ENCODE measurements at regions not wholly inside any gene's neighbourhood (a gene's known extent, or its start where the extent isn't known, plus 50 kb on each side); places are given as distances from the start of the nearest gene placed in this dataset.
A peak's percentile ranks its signal among the peaks of the same experiment; 100 is the strongest.
"Not testable (repeated sequence)": the region's sequence is repeated elsewhere in the genome, so short reads cannot be mapped to it uniquely, and the experiment has no call there.

DNA sequence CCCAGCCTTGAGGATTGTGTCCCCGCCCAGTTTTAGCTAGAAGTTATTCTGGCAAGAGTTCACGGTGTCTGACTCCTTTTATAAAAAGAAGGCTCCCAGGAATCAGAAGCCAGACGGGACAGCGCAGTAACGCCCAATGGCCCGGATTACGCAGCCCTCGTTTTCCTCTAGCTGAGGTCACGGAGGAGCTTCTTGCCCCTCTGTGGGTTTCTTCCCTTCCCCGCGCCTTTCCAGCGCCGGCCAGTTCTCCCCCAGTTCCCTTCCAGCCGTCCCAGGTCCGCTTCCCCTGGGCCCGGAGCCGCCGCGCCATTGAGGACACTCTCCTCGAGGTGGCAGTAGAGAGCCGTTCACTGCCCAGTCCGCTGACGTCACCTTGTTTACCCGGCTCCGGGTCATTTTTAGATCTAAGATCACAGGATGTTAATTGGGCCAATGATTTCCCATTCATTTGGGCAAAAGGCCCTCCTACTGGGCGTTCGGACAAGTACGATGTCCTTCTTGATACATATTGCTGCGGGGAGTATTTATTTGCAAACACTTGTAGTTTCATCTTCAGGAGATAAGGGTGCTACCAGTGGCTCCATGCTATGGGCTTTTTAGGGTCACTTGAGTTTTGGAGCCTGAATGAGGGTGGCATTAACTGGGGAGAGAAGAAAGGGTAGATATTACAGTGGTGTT lies 81.5 kb upstream of the PPM1B start:
- peak; percentile 86 for DNase-seq

DNA sequence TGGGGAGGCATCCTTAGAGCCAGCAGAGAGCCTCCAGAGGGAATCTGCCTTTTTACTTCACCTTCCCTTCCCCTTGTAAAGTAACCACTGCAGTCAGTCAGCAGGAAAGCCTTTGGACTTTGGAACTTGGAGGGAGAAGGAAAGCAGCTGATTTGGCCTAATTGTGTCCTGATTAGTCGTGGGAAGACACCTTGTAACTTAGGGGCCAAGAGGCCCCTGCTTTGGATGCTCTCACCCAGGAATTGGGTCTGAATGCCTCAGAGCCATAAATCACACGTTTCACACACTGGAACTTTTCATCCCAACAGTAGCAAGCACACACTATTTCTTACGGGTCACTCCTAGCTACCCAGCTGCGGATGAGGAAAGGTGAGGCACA lies 81.0 kb upstream of the PPM1B start:
- peak; percentile 32 for DNase-seq

GRCh38 chr2:44092519-44092918 lies 76.2 kb upstream of the PPM1B start:
- DNase-seq, result not testable (repeated sequence)

DNA sequence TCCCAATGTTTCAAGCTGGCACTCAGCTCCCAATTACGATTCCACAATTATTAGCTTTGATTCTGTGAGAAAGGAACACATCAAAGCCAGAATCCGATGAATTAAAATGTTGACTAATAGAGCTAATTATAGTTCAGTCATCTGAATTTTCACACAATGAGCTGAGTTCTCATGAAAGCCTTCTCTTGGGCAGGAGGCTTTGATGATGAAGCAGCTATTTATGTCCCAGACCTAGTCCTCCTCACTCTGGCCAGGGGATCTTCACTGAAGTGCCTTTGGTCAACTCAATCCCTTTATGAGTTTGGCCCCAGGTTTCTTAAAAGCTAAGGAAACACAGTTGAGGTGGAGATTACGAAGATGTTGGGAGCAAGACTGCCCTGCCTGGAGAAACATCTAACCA lies 74.7 kb upstream of the PPM1B start:
- no peak for DNase-seq

DNA sequence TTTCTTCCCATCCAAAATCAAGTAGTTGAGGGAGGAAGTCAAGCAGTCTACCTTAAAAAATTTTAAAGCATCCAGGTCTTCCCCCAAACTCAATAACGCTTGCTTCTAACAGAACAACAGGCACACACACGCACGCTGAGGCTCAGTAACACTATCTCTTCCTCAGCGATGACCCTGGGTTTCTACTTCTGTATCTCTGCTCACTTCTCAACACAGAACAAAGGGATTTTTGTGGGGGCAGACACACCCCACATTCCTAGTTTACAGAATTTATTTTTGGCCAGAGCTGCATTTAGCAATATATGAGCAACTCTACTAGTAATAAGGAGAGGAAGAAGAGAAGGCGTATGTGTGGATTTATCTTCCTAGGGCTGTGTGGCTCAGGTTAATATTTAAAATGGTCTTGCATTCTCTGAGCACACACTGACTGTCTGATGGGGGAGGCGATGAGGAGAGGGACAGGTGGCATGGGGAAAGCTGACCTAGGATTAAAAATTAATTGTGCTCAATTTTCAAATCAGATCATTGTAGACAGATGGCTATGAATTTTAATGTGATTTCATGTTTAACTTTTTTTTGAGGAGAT lies 71.3 kb upstream of the PPM1B start:
- DNase-seq, result no peak

DNA sequence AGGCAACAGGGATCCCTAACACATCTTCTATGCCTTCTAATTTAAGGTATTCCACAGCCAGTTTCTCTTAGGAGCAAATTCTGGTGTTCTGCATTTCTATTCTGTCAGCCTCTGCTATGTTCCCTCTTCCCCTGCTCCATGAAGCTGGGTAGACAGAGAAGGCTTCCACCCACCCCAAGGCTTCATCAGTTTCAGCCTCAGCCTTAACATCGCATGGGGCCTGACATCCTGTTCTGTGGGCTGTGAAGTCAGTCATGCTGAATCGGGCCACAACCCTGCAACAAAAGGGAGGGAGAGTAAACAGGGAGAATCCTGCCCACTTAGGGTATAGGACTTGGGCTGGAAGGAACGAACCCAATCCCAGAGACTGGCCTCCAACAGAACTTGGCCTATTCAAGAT lies 70.6 kb upstream of the PPM1B start:
- no peak for DNase-seq

DNA sequence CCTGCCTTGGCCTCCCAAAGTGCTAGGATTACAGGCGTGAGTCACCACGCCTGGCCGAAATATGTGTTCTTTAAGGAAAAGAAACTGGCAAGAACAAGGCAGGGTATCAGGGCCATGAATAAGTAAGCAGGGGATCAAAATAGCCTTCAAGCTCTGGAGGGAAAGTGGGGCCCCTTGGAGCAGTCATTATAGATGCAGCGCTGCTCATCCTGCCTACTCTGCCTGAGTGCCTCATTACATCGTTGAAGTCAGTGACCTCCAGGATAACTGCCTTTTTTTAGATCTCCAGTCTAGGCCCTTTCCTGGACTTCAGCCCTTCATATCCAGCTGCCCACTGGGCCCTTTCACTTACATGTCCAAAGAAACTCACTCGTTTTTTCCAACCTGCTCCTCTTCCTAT lies 69.8 kb upstream of the PPM1B start:
- no peak for DNase-seq

DNA sequence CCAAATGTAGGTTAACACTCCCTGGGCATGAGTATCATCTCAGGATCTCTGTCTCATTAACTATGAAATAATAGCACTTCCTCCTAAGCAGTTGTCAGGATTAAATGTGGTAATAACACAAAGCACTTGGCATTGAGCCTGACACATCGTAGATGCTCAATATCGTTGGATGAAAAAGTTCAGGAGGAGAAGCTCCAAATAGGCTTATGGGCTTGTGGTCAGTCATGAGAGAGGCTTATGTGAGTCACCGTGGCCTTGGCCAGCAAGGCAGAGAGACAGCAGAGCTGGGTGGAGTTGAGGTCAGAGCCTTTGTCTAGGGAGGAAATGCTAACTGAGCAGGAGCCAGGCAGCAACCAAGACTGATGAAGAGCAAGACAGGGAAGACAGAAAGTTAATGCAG lies 68.3 kb upstream of the PPM1B start:
- DNase-seq, result peak; percentile 11

GRCh38 chr2:44101246-44101645 lies 67.4 kb upstream of the PPM1B start:
- DNase-seq, result no peak

GRCh38 chr2:44102790-44103562 lies 65.7 kb upstream of the PPM1B start:
- DNase-seq, result no peak

DNA sequence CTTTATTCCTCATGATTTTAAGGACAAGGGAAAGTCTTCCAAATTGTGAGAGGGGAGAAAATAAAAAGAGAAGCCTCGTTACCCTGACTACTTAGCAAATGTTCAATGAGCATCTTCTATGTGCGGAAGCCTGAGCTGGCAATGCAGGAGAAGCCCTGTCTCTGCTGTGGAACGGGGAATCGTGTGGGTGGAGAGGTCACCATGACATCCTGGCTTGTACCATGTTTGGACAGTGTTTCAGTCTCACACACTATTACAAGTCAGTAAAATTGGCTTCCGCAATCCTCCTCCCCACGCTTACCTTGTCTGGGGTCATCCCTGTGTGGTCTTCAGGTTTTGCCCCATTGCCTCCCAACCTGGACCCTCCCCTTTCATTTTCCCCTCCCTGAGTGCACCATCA lies 65.0 kb upstream of the PPM1B start:
- no peak for DNase-seq

DNA sequence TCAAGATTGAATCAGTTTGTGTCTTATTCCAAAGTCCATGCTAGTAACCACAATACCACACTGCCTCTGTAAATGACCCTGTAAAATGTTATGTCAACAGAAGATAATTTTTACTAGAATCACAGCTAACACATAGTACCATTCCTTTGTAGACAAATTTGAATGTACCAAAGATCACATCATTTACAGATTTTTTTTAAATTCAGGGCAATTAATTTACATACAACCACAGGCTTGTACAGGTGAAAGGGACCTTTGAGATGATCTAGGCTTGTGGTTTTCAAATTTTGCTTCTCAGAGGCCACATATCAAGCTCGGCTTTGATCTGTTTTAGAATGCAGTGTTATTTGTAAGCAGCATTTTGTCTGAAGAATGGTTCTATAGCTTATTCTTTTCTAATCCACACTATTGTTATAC lies 63.8 kb upstream of the PPM1B start:
- no peak for DNase-seq

GRCh38 chr2:44106509-44106908 lies 62.2 kb upstream of the PPM1B start:
- not testable (repeated sequence) for DNase-seq

GRCh38 chr2:44107086-44107740 lies 61.5 kb upstream of the PPM1B start:
- DNase-seq, result no peak

- DNase-seq, result no peak
These were observed 60.7 kb upstream of the PPM1B start for GRCh38 chr2:44107974-44108373.

GRCh38 chr2:44109166-44109565 lies 59.5 kb upstream of the PPM1B start:
- no peak for DNase-seq

DNA sequence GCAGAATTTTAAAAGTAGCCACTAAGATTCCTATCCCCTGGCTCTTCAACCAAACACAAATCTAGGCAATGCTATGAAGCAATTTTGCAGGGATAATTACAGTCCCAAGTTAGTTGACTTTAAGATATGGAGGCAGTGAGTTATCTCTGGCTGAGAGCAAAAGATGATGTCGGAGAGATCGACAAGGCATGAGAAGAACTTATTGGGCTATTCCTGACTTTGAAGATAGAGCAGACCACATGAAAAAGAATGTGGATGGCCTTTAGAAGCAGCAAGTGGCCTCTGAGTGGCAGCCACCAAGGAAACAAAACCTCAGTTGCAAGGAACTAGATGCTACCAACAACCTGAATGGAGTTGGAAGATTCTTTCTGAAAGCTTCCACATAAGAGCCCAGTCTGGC lies 58.2 kb upstream of the PPM1B start:
- no peak for DNase-seq

GRCh38 chr2:44112096-44112495 lies 56.6 kb upstream of the PPM1B start:
- DNase-seq, result peak; percentile 14

- DNase-seq, result no peak
These were observed 52.4 kb upstream of the PPM1B start for GRCh38 chr2:44116319-44116718.

DNA sequence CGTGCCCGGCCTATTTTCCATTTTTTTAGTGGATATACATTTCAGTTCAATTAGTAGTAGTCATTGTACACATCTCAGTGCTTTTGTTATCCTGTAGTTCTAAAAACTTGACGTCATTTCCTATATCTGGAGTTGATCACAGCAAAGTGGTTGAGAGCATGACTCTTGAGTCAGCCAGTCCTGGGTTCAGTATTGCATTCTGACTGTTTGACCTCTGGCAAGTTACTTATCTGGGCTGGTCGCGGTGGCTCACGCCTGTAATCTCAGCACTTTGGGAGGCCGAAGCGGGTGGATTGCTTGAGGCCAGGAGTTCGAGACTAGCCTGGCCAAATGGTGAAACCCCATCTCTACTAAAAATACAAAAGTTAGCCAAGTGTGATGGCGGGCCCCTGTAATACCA lies 50.4 kb upstream of the PPM1B start:
- no peak for DNase-seq
